Thymus (tissue), 11 donors: ENCODE measurements at regions not wholly inside any gene's neighbourhood (a gene's known extent, or its start where the extent isn't known, plus 50 kb on each side); places are given as distances from the start of the nearest gene placed in this dataset.
"Not testable (repeated sequence)": the region's sequence is repeated elsewhere in the genome, so short reads cannot be mapped to it uniquely, and the experiment has no call there.

ENCODE experiments used
- DNase-seq, 9 donors: peaks; one replicate each; pipeline ENCODE4 v3.0.0-alpha.2; 2013; ENCODE audit warnings: low spot score in 9 of 9, low read depth in 6 of 9, missing footprints in 1 of 9
- H3K27ac ChIP-seq, 2 donors: one replicate each; pipeline ENCODE4 v1.5.1; 2013; ENCODE audit warnings: control low read depth in 1 of 2, low read depth in 1 of 2, low read length in 1 of 2, mild to moderate bottlenecking in 1 of 2, moderate library complexity in 1 of 2
- H3K27me3 ChIP-seq, 2 donors: one replicate each; pipeline ENCODE4 v1.5.1; 2013; ENCODE audit warnings: low read length in 1 of 2; ENCODE audit not compliant: control insufficient read depth in 2 of 2, insufficient read depth in 1 of 2
- H3K36me3 ChIP-seq, 2 donors: one replicate each; pipeline ENCODE4 v1.5.1; 2013; ENCODE audit warnings: low read length in 1 of 2, mild to moderate bottlenecking in 1 of 2, moderate library complexity in 1 of 2; ENCODE audit not compliant: control insufficient read depth in 2 of 2, insufficient read depth in 2 of 2
- H3K4me1 ChIP-seq, 2 donors: one replicate each; pipeline ENCODE4 v1.5.1; 2013; ENCODE audit warnings: low read length in 2 of 2; ENCODE audit not compliant: control insufficient read depth in 2 of 2, insufficient read depth in 2 of 2
- H3K4me3 ChIP-seq, 2 donors: one replicate each; pipeline ENCODE4 v1.5.1; 2013; ENCODE audit warnings: low read length in 2 of 2, control low read depth in 1 of 2, mild to moderate bottlenecking in 1 of 2
- H3K9me3 ChIP-seq, 2 donors: one replicate each; pipeline ENCODE4 v1.5.1; 2013; ENCODE audit warnings: low read length in 1 of 2, mild to moderate bottlenecking in 1 of 2; ENCODE audit not compliant: control insufficient read depth in 2 of 2, insufficient read depth in 1 of 2
- WGBS: extraction: QIAGEN DNeasy Blood & Tissue Kit; methylation state at CpG from one replicate; pipeline ENCODE4 v1.1.7; 2013; 5-methylcytosine and 5-hydroxymethylcytosine counted together
- donor health status: healthy.

DNA sequence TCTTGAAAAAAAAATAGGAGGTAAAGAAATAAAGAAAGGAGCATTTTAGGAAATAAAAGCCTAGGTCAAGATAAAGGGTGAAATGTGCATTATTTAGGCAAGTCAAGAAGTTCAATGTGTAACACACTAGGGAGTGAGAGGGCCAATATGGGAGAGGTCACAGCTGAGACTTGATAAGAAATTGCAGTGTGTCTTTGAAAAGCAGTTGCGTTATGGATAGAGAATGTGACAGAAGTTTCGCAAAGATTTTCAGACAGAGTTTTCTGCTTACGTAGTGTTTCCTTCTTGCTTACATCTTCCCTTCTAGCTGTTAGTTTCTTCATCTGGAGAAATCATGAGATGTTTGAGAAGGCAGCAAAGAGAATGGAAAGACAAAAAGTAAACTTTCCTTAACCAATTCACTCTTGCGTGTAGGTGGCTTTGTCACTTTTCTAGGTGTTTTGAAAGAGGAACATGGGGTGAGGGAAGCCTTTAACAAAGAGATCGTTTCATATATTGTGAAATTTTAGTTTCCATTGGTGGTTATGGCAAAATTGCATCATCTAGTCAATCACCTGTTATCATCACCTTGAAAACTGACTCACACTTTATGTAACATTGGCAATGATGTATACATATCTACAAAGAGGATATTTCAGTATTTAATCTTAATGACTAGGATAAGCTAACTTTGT, 975.5 kb downstream of the OLFM4 start:
- Histone ChIP-seq H3K27ac (no peak overlapping the region), H3K27me3 (no peaks in the 10 kb centered on the region), H3K4me3 (no peak overlapping the region), H3K9me3 (no peaks in the 10 kb centered on the region), H3K4me1 (no peaks in the 10 kb centered on the region), H3K36me3 (no peaks in the 10 kb centered on the region)
- WGBS: 90% methylated on average over 5 of the region's 5 CpGs
- no peak for DNase-seq

GRCh38 chr13:54016542-54016941, 987.9 kb downstream of the OLFM4 start:
- H3K4me3 ChIP-seq: no peak overlapping the region
- WGBS: 84% methylated on average over 1 of the region's 1 CpG
- no peaks in the 10 kb centered on the region for H3K36me3 ChIP-seq
- peaks cover 0 to 1% of the 10 kb centered on the region in 2 donors for H3K9me3 ChIP-seq
- H3K27me3 ChIP-seq: no peaks in the 10 kb centered on the region
- no peak for DNase-seq
- no peaks in the 10 kb centered on the region for H3K4me1 ChIP-seq
- H3K27ac ChIP-seq: no peak overlapping the region

DNA sequence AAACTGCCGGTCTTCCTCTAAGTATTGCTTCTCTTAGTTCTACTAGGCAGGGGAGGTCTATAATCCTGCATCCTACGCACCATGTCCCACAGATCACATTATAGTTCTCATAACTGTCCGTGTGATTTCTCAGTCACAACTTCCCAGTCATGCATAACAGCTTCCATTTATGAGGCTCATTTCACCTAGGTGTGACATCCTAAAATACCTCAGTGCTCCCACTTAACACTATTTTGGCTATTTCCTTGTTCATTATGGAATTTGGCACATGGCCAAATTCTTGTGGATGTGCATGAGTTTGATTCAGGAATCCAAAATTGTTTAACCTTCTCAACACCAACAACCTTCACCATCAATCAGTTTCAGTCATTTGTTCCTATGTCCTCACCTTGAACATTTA, 989.9 kb downstream of the OLFM4 start:
- H3K4me1 ChIP-seq: no peaks in the 10 kb centered on the region
- no peak for DNase-seq
- 86% methylated on average over 3 of the region's 3 CpGs for WGBS
- peaks cover 1 to 7% of the 10 kb centered on the region in 2 donors for H3K9me3 ChIP-seq
- H3K4me3 ChIP-seq: no peak overlapping the region
- H3K27me3 ChIP-seq: no peaks in the 10 kb centered on the region
- no peaks in the 10 kb centered on the region for H3K36me3 ChIP-seq
- H3K27ac ChIP-seq: no peak overlapping the region

DNA sequence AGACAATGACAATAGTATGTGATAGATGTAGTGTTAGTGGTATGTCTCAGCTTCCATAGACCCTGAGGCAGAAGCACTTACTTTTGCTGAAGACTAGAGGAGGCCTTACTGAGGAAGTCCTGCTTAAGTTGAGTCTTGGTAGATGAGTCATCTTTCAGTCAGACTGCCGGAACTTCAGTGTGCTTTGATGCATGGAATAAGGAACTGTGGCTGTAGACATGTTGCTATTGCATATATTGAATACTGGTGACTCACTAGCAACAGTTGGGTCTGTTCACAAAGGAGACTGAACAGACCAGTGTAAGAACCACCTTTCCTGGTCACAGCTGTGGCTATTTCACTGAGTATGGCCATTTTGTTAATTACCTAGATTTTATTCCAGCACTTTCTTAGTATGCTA, 1000.6 kb downstream of the OLFM4 start:
- DNase-seq: no peak
- H3K9me3 ChIP-seq: peaks cover 0 to 13% of the 10 kb centered on the region in 2 donors
- no peak overlapping the region for H3K4me3 ChIP-seq
- 37% methylated on average over 1 of the region's 1 CpG for WGBS
- H3K4me1 ChIP-seq: no peaks in the 10 kb centered on the region
- H3K36me3 ChIP-seq: no peaks in the 10 kb centered on the region
- no peak overlapping the region for H3K27ac ChIP-seq
- H3K27me3 ChIP-seq: no peaks in the 10 kb centered on the region

DNA sequence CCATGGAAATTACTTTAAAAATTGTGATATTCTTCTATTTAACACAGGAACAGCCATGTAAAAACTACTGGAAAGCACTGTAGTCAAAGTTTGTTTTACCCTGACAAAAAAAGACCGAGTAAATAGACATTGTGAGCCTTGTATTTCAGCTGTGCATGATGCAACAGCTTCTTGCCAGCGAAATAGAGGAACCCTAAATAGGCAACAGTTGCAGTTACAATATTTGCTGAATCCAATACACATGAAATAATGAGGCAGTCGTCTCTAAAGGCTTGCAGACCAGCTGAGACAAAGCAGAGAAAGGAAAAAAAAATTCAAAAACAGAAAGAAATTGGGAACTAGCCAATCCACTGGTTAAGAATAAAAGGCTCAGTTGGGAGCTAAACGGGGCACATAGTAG, 1001.1 kb downstream of the OLFM4 start:
- no peak overlapping the region for H3K4me3 ChIP-seq
- no peak overlapping the region for H3K27ac ChIP-seq
- no peaks in the 10 kb centered on the region for H3K36me3 ChIP-seq
- H3K9me3 ChIP-seq: peaks cover 0 to 12% of the 10 kb centered on the region in 2 donors
- H3K27me3 ChIP-seq: no peaks in the 10 kb centered on the region
- no peaks in the 10 kb centered on the region for H3K4me1 ChIP-seq
- DNase-seq: no peak
- 79% methylated on average over 4 of the region's 4 CpGs for WGBS

GRCh38 chr13:54033323-54033861, 1004.8 kb downstream of the OLFM4 start:
- DNase-seq: no peak
- Histone ChIP-seq H3K36me3 (no peaks in the 10 kb centered on the region), H3K9me3 (peaks cover 0 to 8% of the 10 kb centered on the region in 2 donors), H3K27ac (no peak overlapping the region), H3K4me1 (no peaks in the 10 kb centered on the region), H3K27me3 (no peaks in the 10 kb centered on the region), H3K4me3 (no peak overlapping the region)
- WGBS: 91% methylated on average over 6 of the region's 6 CpGs

DNA sequence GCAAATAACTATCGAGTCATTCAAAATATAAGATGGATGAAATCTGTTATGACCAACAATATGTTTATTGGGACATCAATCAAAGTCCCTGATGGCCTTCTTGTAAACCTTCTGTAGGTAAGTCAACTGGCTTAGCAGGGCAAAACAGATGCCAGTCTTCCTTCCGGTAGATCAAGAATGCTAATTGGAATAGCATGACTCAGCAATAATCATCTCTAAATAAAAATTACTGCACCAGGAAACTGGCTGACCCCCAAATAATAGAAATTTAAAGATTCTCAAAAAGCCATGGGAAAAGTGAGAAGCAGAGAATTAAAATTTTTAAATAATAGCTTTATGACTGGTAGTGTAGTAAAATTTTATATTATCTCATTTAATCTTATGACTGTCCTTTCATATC, 1005.4 kb downstream of the OLFM4 start:
- Histone ChIP-seq H3K27me3 (no peaks in the 10 kb centered on the region), H3K36me3 (no peaks in the 10 kb centered on the region), H3K4me3 (no peak overlapping the region), H3K27ac (no peak overlapping the region), H3K4me1 (no peaks in the 10 kb centered on the region), H3K9me3 (peaks cover 0 to 8% of the 10 kb centered on the region in 2 donors)
- no peak for DNase-seq
- WGBS: 98% methylated on average over 2 of the region's 2 CpGs

DNA sequence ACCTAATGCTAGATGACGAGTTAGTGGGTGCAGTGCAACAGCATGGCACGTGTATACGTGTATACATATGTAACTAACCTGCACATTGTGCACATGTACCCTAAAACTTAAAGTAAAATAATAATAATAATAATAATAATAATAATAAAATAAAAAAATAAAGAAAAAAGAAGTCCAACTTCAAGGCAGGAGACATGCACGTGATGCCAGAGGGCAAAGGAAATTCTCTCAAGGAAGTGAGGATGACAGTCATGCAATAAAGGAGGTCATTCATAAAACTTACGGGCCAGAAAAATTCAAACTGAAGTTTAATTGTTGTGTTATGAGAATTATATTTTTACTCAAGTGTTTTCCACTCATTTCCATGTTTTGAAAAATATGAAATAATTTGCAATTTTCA, 1028.8 kb downstream of the OLFM4 start:
- H3K27me3 ChIP-seq, H3K36me3 ChIP-seq, H3K4me1 ChIP-seq, DNase-seq, H3K9me3 ChIP-seq, H3K4me3 ChIP-seq, H3K27ac ChIP-seq: not testable (repeated sequence)
- WGBS: 85% methylated on average over 5 of the region's 5 CpGs

GRCh38 chr13:54069958-54070357, 1041.3 kb downstream of the OLFM4 start:
- not testable (repeated sequence) for H3K27ac ChIP-seq, H3K27me3 ChIP-seq, DNase-seq, H3K4me1 ChIP-seq, H3K36me3 ChIP-seq, H3K4me3 ChIP-seq, H3K9me3 ChIP-seq
- WGBS: 93% methylated on average over 8 of the region's 8 CpGs
